GM18868 (cell line): ENCODE measurements at regions not wholly inside any gene's neighbourhood (a gene's known extent, or its start where the extent isn't known, plus 50 kb on each side); places are given as distances from the start of the nearest gene placed in this dataset.

ENCODE experiments used
- ATAC-seq: cut with Tn5 transposase; IDR thresholded peaks from one replicate; pipeline ENCODE4 v1.9.1; 2021; ENCODE audit warnings: mild to moderate bottlenecking, moderate library complexity; ENCODE audit not compliant: unreplicated experiment

GRCh38 chr22:49289822-49290679 is 537.6 kb downstream of the BRD1 start:
- no peak for ATAC-seq

- ATAC-seq, result no peak
Observed at GRCh38 chr22:49286181-49286760, 541.4 kb downstream of the BRD1 start.

- ATAC-seq, result no peak
Observed at GRCh38 chr22:49284931-49285330, 542.7 kb downstream of the BRD1 start.

- ATAC-seq, result no peak
Observed at GRCh38 chr22:49284056-49284784, 543.5 kb downstream of the BRD1 start.

GRCh38 chr22:49282596-49282995 is 545.1 kb downstream of the BRD1 start:
- no peak for ATAC-seq

GRCh38 chr22:49281467-49282340 is 546.0 kb downstream of the BRD1 start:
- no peak for ATAC-seq

- ATAC-seq, result no peak
Observed at GRCh38 chr22:49278340-49278739, 549.3 kb downstream of the BRD1 start.

- no peak for ATAC-seq
Observed at GRCh38 chr22:49276567-49276966, 551.1 kb downstream of the BRD1 start.

GRCh38 chr22:49274754-49275380 is 552.8 kb downstream of the BRD1 start:
- ATAC-seq, result no peak

- ATAC-seq, result no peak
Observed at GRCh38 chr22:49272546-49273125, 555.0 kb downstream of the BRD1 start.

- no peak for ATAC-seq
Observed at GRCh38 chr22:49271831-49272230, 555.8 kb downstream of the BRD1 start.

GRCh38 chr22:49271369-49271727 is 556.3 kb downstream of the BRD1 start:
- ATAC-seq, result no peak

GRCh38 chr22:49270595-49271368 is 556.9 kb downstream of the BRD1 start:
- ATAC-seq, result no peak

- no peak for ATAC-seq
Observed at GRCh38 chr22:49269928-49270327, 557.7 kb downstream of the BRD1 start.

GRCh38 chr22:49269371-49269770 is 558.3 kb downstream of the BRD1 start:
- no peak for ATAC-seq

GRCh38 chr22:49268924-49269323 is 558.7 kb downstream of the BRD1 start:
- ATAC-seq, result no peak

GRCh38 chr22:49267996-49268395 is 559.7 kb downstream of the BRD1 start:
- no peak for ATAC-seq

- no peak for ATAC-seq
Observed at GRCh38 chr22:49266561-49267519, 560.8 kb downstream of the BRD1 start.
